ENCODE measurements at regions not wholly inside any gene's neighbourhood (a gene's known extent, or its start where the extent isn't known, plus 50 kb on each side); places are given as distances from the start of the nearest gene placed in this dataset.

GRCh38 chr7:145986248-145986874 lies 130.2 kb upstream of the CNTNAP2 start:
- no peak for TF ChIP-seq RFX5 (IDR thresholded peaks at IDR 0.05; ENCODE audit: low read depth, low read length)
- TF ChIP-seq, protein P1, sequence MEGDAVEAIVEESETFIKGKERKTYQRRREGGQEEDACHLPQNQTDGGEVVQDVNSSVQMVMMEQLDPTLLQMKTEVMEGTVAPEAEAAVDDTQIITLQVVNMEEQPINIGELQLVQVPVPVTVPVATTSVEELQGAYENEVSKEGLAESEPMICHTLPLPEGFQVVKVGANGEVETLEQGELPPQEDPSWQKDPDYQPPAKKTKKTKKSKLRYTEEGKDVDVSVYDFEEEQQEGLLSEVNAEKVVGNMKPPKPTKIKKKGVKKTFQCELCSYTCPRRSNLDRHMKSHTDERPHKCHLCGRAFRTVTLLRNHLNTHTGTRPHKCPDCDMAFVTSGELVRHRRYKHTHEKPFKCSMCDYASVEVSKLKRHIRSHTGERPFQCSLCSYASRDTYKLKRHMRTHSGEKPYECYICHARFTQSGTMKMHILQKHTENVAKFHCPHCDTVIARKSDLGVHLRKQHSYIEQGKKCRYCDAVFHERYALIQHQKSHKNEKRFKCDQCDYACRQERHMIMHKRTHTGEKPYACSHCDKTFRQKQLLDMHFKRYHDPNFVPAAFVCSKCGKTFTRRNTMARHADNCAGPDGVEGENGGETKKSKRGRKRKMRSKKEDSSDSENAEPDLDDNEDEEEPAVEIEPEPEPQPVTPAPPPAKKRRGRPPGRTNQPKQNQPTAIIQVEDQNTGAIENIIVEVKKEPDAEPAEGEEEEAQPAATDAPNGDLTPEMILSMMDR (conservative IDR thresholded peaks at IDR 0.05; ENCODE audit: low read depth, low read length) = no peak
- TF ChIP-seq POLR2A (IDR thresholded peaks at IDR 0.05; ENCODE audit: low read depth, low read length) = no peak
- no peak for TF ChIP-seq SMC3 (IDR thresholded peaks at IDR 0.05; ENCODE audit: low read depth, low read length)
- TF ChIP-seq CHD1 (IDR thresholded peaks at IDR 0.05; ENCODE audit: low read depth, low read length) = no peak
- TF ChIP-seq RAD21 (IDR thresholded peaks at IDR 0.05; ENCODE audit: low read length) = no peak
- no peak for TF ChIP-seq USF2 (IDR thresholded peaks at IDR 0.05; ENCODE audit: low read depth, low read length)
- TF ChIP-seq FOS (IDR thresholded peaks at IDR 0.05; ENCODE audit: low read depth, low read length) = no peak
- TF ChIP-seq MAFK (IDR thresholded peaks at IDR 0.05; ENCODE audit: low read depth, low read length) = no peak
- no peak for TF ChIP-seq RCOR1 (IDR thresholded peaks at IDR 0.05; ENCODE audit: insufficient replicate concordance, low read length)
- TF ChIP-seq NFE2L2 (IDR thresholded peaks at IDR 0.05; ENCODE audit: low read depth, low read length) = no peak
- no peak for TF ChIP-seq CEBPB (IDR thresholded peaks at IDR 0.05; ENCODE audit: low read depth, low read length)
- no peak for TF ChIP-seq MAZ (IDR thresholded peaks at IDR 0.05; ENCODE audit: borderline replicate concordance, low read depth, low read length)
- no peak for TF ChIP-seq MXI1 (IDR thresholded peaks at IDR 0.05; ENCODE audit: borderline replicate concordance, low read depth, low read length)

Measured in IMR-90 (cell line).